Peyer's patch (tissue), 4 donors: ENCODE measurements at regions not wholly inside any gene's neighbourhood (a gene's known extent, or its start where the extent isn't known, plus 50 kb on each side); places are given as distances from the start of the nearest gene placed in this dataset.
A peak's percentile ranks its signal among the peaks of the same experiment; 100 is the strongest.

Experiments
- DNase-seq, 3 donors: peaks; one replicate each; pipeline ENCODE4 v3.0.0-alpha.2; 2017 to 2019
- H3K27ac ChIP-seq, 4 donors: fragments of 200-600 bp; sonication (generic); one replicate each; pipeline ENCODE4 v1.5.1; 2016 to 2019
- H3K27me3 ChIP-seq, 2 donors: fragments of 200-600 bp; sonication (generic); one replicate each; pipeline ENCODE4 v1.5.1; 2019
- H3K36me3 ChIP-seq, 3 donors: fragments of 200-600 bp; sonication (generic); one replicate each; pipeline ENCODE4 v1.5.1; 2016 to 2019
- H3K4me1 ChIP-seq, 4 donors: fragments of 200-600 bp; sonication (generic); one replicate each; pipeline ENCODE4 v1.5.1; 2016 to 2019
- H3K4me3 ChIP-seq, 4 donors: fragments of 200-600 bp; sonication (generic); 1 replicate in 3 of 4; 2 replicates in 1 of 4; pipeline ENCODE4 v1.5.1; 2016 to 2019; ENCODE audit warnings: mild to moderate bottlenecking in 1 of 4
- H3K9me3 ChIP-seq, 4 donors: fragments of 200-600 bp; sonication (generic); one replicate each; pipeline ENCODE4 v1.5.1; 2016 to 2019; ENCODE audit warnings: mild to moderate bottlenecking in 1 of 4
- CTCF ChIP-seq, 6 experiments: fragments of 450-650 bp in 4 of 6; fragments of 200-600 bp in 2 of 6; sonication (generic) in 1 of 6; IDR thresholded peaks; one replicate each; pipeline ENCODE4 v1.5.1; 2017 to 2019; ENCODE audit warnings: antibody characterized with exemption in 6 of 6, mild to moderate bottlenecking in 3 of 6, moderate library complexity in 1 of 6
- POLR2A ChIP-seq, 2 donors: fragments of 450-650 bp; IDR thresholded peaks; one replicate each; pipeline ENCODE4 v1.5.1; 2017; ENCODE audit warnings: antibody characterized with exemption in 2 of 2, mild to moderate bottlenecking in 2 of 2, moderate library complexity in 2 of 2

- no peak for DNase-seq
- Histone ChIP-seq H3K27me3 (no peaks in the 10 kb centered on the region), H3K4me3 (no peak overlapping the region), H3K27ac (no peak overlapping the region), H3K36me3 (no peaks in the 10 kb centered on the region), H3K9me3 (no peaks in the 10 kb centered on the region), H3K4me1 (no peaks in the 10 kb centered on the region)
- TF ChIP-seq POLR2A (IDR thresholded peaks at IDR 0.05): no peak
- no peak for TF ChIP-seq CTCF (IDR thresholded peaks at IDR 0.05)
These were observed 93.4 kb upstream of the DEFB112 start for GRCh38 chr6:50143011-50143719.

- no peak overlapping the region for H3K4me3 ChIP-seq
- H3K36me3 ChIP-seq: no peaks in the 10 kb centered on the region
- H3K9me3 ChIP-seq: no peaks in the 10 kb centered on the region
- H3K27ac ChIP-seq: no peak overlapping the region
- H3K4me1 ChIP-seq: no peaks in the 10 kb centered on the region
- TF ChIP-seq POLR2A (IDR thresholded peaks at IDR 0.05) (no peak), CTCF (IDR thresholded peaks at IDR 0.05) (peak in 1 of 6 experiments; percentile 19)
- no peak for DNase-seq
- no peaks in the 10 kb centered on the region for H3K27me3 ChIP-seq
These were observed 95.4 kb upstream of the DEFB112 start for GRCh38 chr6:50145125-50145524.

GRCh38 chr6:50147371-50147770, 97.6 kb upstream of the DEFB112 start:
- Histone ChIP-seq H3K4me1 (no peaks in the 10 kb centered on the region), H3K36me3 (no peaks in the 10 kb centered on the region), H3K27me3 (no peaks in the 10 kb centered on the region), H3K4me3 (no peak overlapping the region), H3K27ac (no peak overlapping the region), H3K9me3 (no peaks in the 10 kb centered on the region)
- TF ChIP-seq CTCF (IDR thresholded peaks at IDR 0.05) (no peak), POLR2A (IDR thresholded peaks at IDR 0.05) (no peak)
- no peak for DNase-seq

- H3K9me3 ChIP-seq: no peaks in the 10 kb centered on the region
- H3K27ac ChIP-seq: no peak overlapping the region
- no peak overlapping the region for H3K4me3 ChIP-seq
- TF ChIP-seq POLR2A (IDR thresholded peaks at IDR 0.05): no peak
- TF ChIP-seq CTCF (IDR thresholded peaks at IDR 0.05): no peak
- H3K36me3 ChIP-seq: no peaks in the 10 kb centered on the region
- no peak for DNase-seq
- no peaks in the 10 kb centered on the region for H3K4me1 ChIP-seq
- no peaks in the 10 kb centered on the region for H3K27me3 ChIP-seq
These were observed 130.9 kb upstream of the DEFB112 start for GRCh38 chr6:50180646-50181045.

- no peaks in the 10 kb centered on the region for H3K27me3 ChIP-seq
- no peak for TF ChIP-seq CTCF (IDR thresholded peaks at IDR 0.05)
- TF ChIP-seq POLR2A (IDR thresholded peaks at IDR 0.05): no peak
- H3K9me3 ChIP-seq: no peaks in the 10 kb centered on the region
- no peaks in the 10 kb centered on the region for H3K36me3 ChIP-seq
- no peak for DNase-seq
- no peak overlapping the region for H3K4me3 ChIP-seq
- H3K27ac ChIP-seq: no peak overlapping the region
- H3K4me1 ChIP-seq: no peaks in the 10 kb centered on the region
These were observed 135.3 kb upstream of the DEFB112 start for GRCh38 chr6:50185006-50185405.
